SK-N-SH (cell line): ENCODE measurements at regions not wholly inside any gene's neighbourhood (a gene's known extent, or its start where the extent isn't known, plus 50 kb on each side); places are given as distances from the start of the nearest gene placed in this dataset.
A peak's percentile ranks its signal among the peaks of the same experiment; 100 is the strongest.

Source experiments
- CTCF ChIA-PET: fragments of 300-600, 350-600 bp; formaldehyde crosslinking; extraction: SDS; loops from one replicate; lab custom pipeline; 2021; lab: Yijun Ruan, JAX
- POLR2A ChIA-PET: fragments of 350-600 bp; sonication (Branson Sonifier 250); formaldehyde crosslinking; extraction: SDS; loops from one replicate; lab custom pipeline; 2020; ENCODE audit warnings: antibody characterized with exemption, inconsistent platforms; lab: Yijun Ruan, JAX
- DNase-seq: peaks from one replicate; pipeline ENCODE4 v3.0.0; 2012
- H2AFZ ChIP-seq: fragments of 200-600 bp; sonication (generic); 2 replicates; pipeline ENCODE4 v1.8.1; 2016; ENCODE audit warnings: antibody characterized with exemption, mild to moderate bottlenecking, low read depth
- H3F3A ChIP-seq: fragments of 200-600 bp; sonication (generic); replicated peaks from 2 replicates; pipeline ENCODE3; 2016; ENCODE audit warnings: antibody characterized with exemption, mild to moderate bottlenecking; ENCODE audit not compliant: insufficient read depth
- H3K27ac ChIP-seq, 2 experiments: fragments of 200-500 bp in 1 of 2; fragments of 200-600 bp in 1 of 2; sonication (Bioruptor generic) in 1 of 2; sonication (generic), shearing (Covaris generic) in 1 of 2; 2 replicates each; pipeline versions ENCODE4 v1.5.1 to v1.6.1; 2014 to 2016; ENCODE audit warnings: low read depth in 2 of 2, inconsistent platforms in 1 of 2, low read length in 1 of 2, mild to moderate bottlenecking in 1 of 2, mixed read lengths in 1 of 2
- H3K27me3 ChIP-seq: fragments of 200-600 bp; sonication (generic), shearing (Covaris generic); 2 replicates; pipeline ENCODE4 v1.6.1; 2016; ENCODE audit warnings: mixed run types; ENCODE audit not compliant: insufficient read depth
- H3K36me3 ChIP-seq, 2 experiments: fragments of 200-500 bp in 1 of 2; fragments of 200-600 bp in 1 of 2; sonication (Bioruptor generic) in 1 of 2; sonication (generic) in 1 of 2; replicated peaks in 1 of 2; 2 replicates each; pipeline versions ENCODE3 to v1.5.1; 2014 to 2016; ENCODE audit warnings: low read length in 1 of 2, mild to moderate bottlenecking in 1 of 2; ENCODE audit not compliant: insufficient read depth in 2 of 2, control insufficient read depth in 1 of 2
- H3K4me1 ChIP-seq, 2 experiments: fragments of 200-500 bp in 1 of 2; fragments of 200-600 bp in 1 of 2; sonication (Bioruptor generic) in 1 of 2; sonication (generic), shearing (Covaris generic) in 1 of 2; 2 replicates each; pipeline versions ENCODE4 v1.5.1 to v1.6.1; 2014 to 2016; ENCODE audit warnings: low read depth in 1 of 2, low read length in 1 of 2, mixed run types in 1 of 2; ENCODE audit not compliant: insufficient read depth in 2 of 2, control insufficient read depth in 1 of 2
- H3K4me2 ChIP-seq: fragments of 200-600 bp; sonication (generic), shearing (Covaris generic); 2 replicates; pipeline ENCODE4 v1.6.1; 2017; ENCODE audit warnings: mixed run types
- H3K4me3 ChIP-seq, 2 experiments: fragments of 200-500 bp in 1 of 2; fragments of 200-600 bp in 1 of 2; sonication (Bioruptor generic) in 1 of 2; sonication (generic), shearing (Covaris generic) in 1 of 2; 2 replicates each; pipeline versions ENCODE4 v1.5.1 to v1.8.1; 2014 to 2016; ENCODE audit warnings: low read depth in 2 of 2, inconsistent platforms in 1 of 2, low read length in 1 of 2, mild to moderate bottlenecking in 1 of 2, mixed read lengths in 1 of 2, moderate library complexity in 1 of 2
- H3K79me2 ChIP-seq: fragments of 200-600 bp; sonication (generic); 2 replicates; pipeline ENCODE4 v1.8.1; 2017; ENCODE audit warnings: mild to moderate bottlenecking; ENCODE audit not compliant: insufficient read depth
- H3K9ac ChIP-seq: fragments of 200-600 bp; sonication (generic); 2 replicates; pipeline ENCODE4 v1.6.1; 2017; ENCODE audit warnings: mixed run types
- H3K9me2 ChIP-seq: fragments of 200-600 bp; sonication (generic); 2 replicates; pipeline ENCODE4 v1.6.1; 2017; ENCODE audit warnings: mixed run types
- H3K9me3 ChIP-seq: fragments of 200-600 bp; sonication (generic); 2 replicates; pipeline ENCODE4 v1.6.1; 2017; ENCODE audit warnings: mixed run types, mild to moderate bottlenecking, moderate library complexity
- H4K20me1 ChIP-seq: fragments of 200-600 bp; sonication (generic); 2 replicates; pipeline ENCODE4 v1.6.1; 2017; ENCODE audit warnings: mild to moderate bottlenecking, mixed run types; ENCODE audit not compliant: insufficient read depth
- CHD2 ChIP-seq: fragments of 150-350 bp; IDR thresholded peaks from 2 replicates; pipeline ENCODE4 v1.6.1; 2018; ENCODE audit warnings: low read length; ENCODE audit not compliant: partially characterized antibody
- CTCF ChIP-seq: fragments of 200-600 bp; sonication (generic); IDR thresholded peaks from 2 replicates; pipeline ENCODE4 v1.6.1; 2017; ENCODE audit warnings: antibody characterized with exemption, mild to moderate bottlenecking, moderate library complexity
- MXI1 ChIP-seq: IDR thresholded peaks from 2 replicates; pipeline ENCODE4 v1.6.1; 2012; ENCODE audit warnings: mild to moderate bottlenecking, low read depth, low read length, improper control_type of control experiment
- POLR2AphosphoS5 ChIP-seq: IDR thresholded peaks from 2 replicates; pipeline ENCODE4 v1.6.1; 2012; ENCODE audit warnings: low read depth, low read length
- RFX5 ChIP-seq: IDR thresholded peaks from 2 replicates; pipeline ENCODE4 v1.6.1; 2012; ENCODE audit warnings: mild to moderate bottlenecking, improper control_type of control experiment, low read length
- RXRA ChIP-seq: IDR thresholded peaks from 2 replicates; pipeline ENCODE4 v1.4.0; 2012; ENCODE audit warnings: low read depth, mild to moderate bottlenecking, borderline replicate concordance
- SIN3A ChIP-seq: IDR thresholded peaks from 2 replicates; pipeline ENCODE4 v1.6.1; 2012; ENCODE audit warnings: low read depth, mild to moderate bottlenecking, low read length, moderate library complexity, borderline replicate concordance
- ZBTB33 ChIP-seq: IDR thresholded peaks from 2 replicates; pipeline ENCODE4 v1.4.0; 2012; ENCODE audit warnings: low read depth, borderline replicate concordance
- WGBS: methylation state at CpG from one replicate; pipeline ENCODE4 v1.1.6; 2017; ENCODE audit warnings: low lambda C conversion rate; 5-methylcytosine and 5-hydroxymethylcytosine counted together

GRCh38 chr3:150194513-150194912, 213.6 kb upstream of the TSC22D2 start:
- POLR2A ChIA-PET = no interaction called here
- H3K9me3 ChIP-seq = peaks cover 7% of the 10 kb centered on the region
- H3K4me2 ChIP-seq = no peak overlapping the region
- H3K4me1 ChIP-seq = no peaks in the 10 kb centered on the region
- no peak overlapping the region for H3K27ac ChIP-seq
- 75% methylated on average over 4 of the region's 4 CpGs for WGBS
- H4K20me1 ChIP-seq = no peaks in the 10 kb centered on the region
- H3K27me3 ChIP-seq = no peaks in the 10 kb centered on the region
- no peaks in the 10 kb centered on the region for H3K9me2 ChIP-seq
- no peaks in the 10 kb centered on the region for H3F3A ChIP-seq
- no peaks in the 10 kb centered on the region for H3K36me3 ChIP-seq
- no peak overlapping the region for H2AFZ ChIP-seq
- TF ChIP-seq CHD2 (no peak), MXI1 (no peak), RFX5 (no peak), RXRA (no peak), ZBTB33 (no peak)
- CTCF ChIA-PET = no interaction called here
- H3K79me2 ChIP-seq = no peaks in the 10 kb centered on the region
- H3K4me3 ChIP-seq = no peak overlapping the region
- DNase-seq = no peak
- no peak overlapping the region for H3K9ac ChIP-seq

GRCh38 chr3:150184426-150185071, 213.9 kb upstream of the PFN2 start:
- Histone ChIP-seq H3K9me3 (peaks cover 5% of the 10 kb centered on the region), H3K27ac (peak overlapping the region; percentile 62 to 73), H3K9ac (peak overlapping the region; percentile 50; the same call in 1 of the 2 replicates), H3K9me2 (no peaks in the 10 kb centered on the region), H2AFZ (peak overlapping the region; percentile 82), H3K4me2 (peak overlapping the region; percentile 74), H3K4me3 (peak overlapping the region; percentile 42 to 44), H3K4me1 (peaks cover 5 to 15% of the 10 kb centered on the region in 2 experiments; a peak in 2 of 4 replicates), H3K79me2 (no peaks in the 10 kb centered on the region), H3F3A (peaks cover 18% of the 10 kb centered on the region), H4K20me1 (no peaks in the 10 kb centered on the region), H3K27me3 (no peaks in the 10 kb centered on the region), H3K36me3 (peaks cover 0 to 6% of the 10 kb centered on the region in 2 experiments)
- DNase-seq = no peak
- ChIA-PET CTCF (interaction anchor here (0.6 to 3.2 kb wide), 55 partner anchors 9 to 687 kb away, joined by 3 to 134 read pairs (median 4); partner anchors contain the start of gene PFN2), POLR2A (interaction anchor here (0.7 to 1.5 kb wide), 3 partner anchors 10 to 304 kb away, joined by 3 to 7 read pairs (median 3); partner anchors contain the start of gene PFN2)
- WGBS = 14% methylated on average over 8 of the region's 8 CpGs
- no peak for TF ChIP-seq CTCF
- no peak for TF ChIP-seq SIN3A
- no peak for TF ChIP-seq POLR2AphosphoS5
